Left renal cortex interstitium (tissue), 4 donors: ENCODE measurements at regions not wholly inside any gene's neighbourhood (a gene's known extent, or its start where the extent isn't known, plus 50 kb on each side); places are given as distances from the start of the nearest gene placed in this dataset.
"Not testable (repeated sequence)": the region's sequence is repeated elsewhere in the genome, so short reads cannot be mapped to it uniquely, and the experiment has no call there.

ENCODE experiments used
- DNase-seq, 4 donors: peaks; one replicate each; pipeline ENCODE4 v3.0.0-alpha.2; 2013; ENCODE audit warnings: low read depth in 4 of 4, low spot score in 2 of 4, missing footprints in 1 of 4

DNA sequence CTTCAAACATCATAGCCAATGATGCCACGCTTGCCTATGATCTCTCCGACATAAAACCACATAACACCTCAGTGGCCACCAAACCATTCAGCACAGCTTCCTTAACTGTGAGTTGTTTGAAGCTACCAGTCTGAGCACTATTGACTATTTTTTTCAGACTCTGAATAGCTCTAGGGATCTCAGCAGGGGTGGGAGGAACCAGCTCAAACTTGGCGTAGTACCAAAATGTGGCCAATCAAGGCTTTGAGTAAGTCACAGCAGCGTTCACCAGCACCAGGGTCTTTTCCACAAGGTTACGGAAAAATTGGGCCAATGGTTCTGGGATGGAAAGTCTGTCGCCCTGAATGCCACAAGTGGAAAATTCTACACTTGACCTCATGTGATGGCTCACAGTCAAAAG is 70.6 kb downstream of the SMPDL3A start:
- no peak for DNase-seq

- DNase-seq, result no peak
These were observed 72.5 kb downstream of the SMPDL3A start for GRCh38 chr6:122861594-122861993.

GRCh38 chr6:122868137-122868536 is 79.1 kb downstream of the SMPDL3A start:
- no peak for DNase-seq

- DNase-seq, result peak in 1 of 4 donors; percentile 7
These were observed 80.5 kb downstream of the SMPDL3A start for GRCh38 chr6:122869437-122870024.

GRCh38 chr6:122871079-122871478 is 82.0 kb downstream of the SMPDL3A start:
- DNase-seq, result no peak

GRCh38 chr6:122872311-122872710 is 83.3 kb downstream of the SMPDL3A start:
- no peak for DNase-seq

DNA sequence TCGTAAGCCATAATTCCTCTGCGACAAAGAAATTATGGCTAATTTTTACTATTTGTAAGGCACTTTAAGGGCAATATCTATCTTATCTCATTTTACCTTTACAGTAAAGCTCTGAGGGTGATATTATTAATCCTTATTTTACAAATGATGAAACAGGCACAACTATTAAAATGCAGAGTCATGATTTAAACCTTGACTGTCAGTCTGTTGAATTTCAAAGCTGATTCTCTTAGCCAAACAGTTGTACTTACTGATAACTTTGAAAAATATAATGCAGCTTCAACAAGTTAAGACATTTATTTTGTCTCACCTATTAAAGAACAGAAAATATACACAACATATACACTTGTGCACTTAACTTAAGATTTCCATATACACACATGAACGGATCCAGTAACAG is 88.2 kb downstream of the SMPDL3A start:
- DNase-seq, result no peak

GRCh38 chr6:122878796-122879195 is 89.7 kb downstream of the SMPDL3A start:
- no peak for DNase-seq

GRCh38 chr6:122886481-122886880 is 97.4 kb downstream of the SMPDL3A start:
- DNase-seq, result no peak

GRCh38 chr6:122887941-122888340 is 98.9 kb downstream of the SMPDL3A start:
- DNase-seq, result no peak

GRCh38 chr6:122888680-122889079 is 99.6 kb downstream of the SMPDL3A start:
- DNase-seq, result not testable (repeated sequence)

DNA sequence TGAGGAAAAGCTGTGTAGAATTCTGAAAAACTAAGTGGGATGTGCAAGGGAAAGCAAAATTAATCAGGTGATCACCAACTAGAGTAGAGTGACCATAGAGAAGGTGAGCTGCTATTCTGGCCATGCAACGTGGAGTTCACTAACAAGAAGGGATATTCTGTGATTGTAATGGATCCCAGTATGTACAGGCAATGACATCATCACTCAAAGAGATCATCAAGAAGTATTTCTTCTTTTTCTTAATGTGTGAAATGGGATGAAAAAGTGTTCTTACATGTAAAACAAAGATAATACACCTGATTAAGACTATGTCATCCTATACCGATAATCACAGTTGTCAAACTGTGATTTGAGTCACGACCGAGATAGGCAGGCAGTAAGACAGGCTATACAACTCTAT is 101.2 kb downstream of the SMPDL3A start:
- DNase-seq, result no peak

GRCh38 chr6:122894791-122895190 is 101.2 kb upstream of the CLVS2 start:
- no peak for DNase-seq

DNA sequence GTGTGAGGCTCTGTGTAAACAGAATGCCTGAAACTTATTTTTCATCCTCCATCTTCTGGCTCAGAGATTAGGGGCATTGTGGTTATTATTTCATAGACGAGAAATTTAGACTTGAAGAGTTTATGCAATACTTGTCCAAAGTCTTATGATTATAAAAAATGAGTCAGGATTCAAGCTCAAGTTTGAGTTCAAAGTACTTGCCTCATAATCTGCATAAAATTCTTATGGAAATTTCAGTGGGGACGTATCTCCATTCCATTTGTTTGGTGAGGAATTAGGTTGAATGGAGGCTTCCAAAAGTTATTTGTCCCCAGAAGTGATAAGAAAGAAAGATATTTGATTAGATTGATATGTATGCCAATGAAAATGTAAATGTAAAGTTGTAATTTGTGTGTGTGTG is 93.7 kb upstream of the CLVS2 start:
- DNase-seq, result no peak

- DNase-seq, result no peak
These were observed 92.6 kb upstream of the CLVS2 start for GRCh38 chr6:122903266-122903915.

DNA sequence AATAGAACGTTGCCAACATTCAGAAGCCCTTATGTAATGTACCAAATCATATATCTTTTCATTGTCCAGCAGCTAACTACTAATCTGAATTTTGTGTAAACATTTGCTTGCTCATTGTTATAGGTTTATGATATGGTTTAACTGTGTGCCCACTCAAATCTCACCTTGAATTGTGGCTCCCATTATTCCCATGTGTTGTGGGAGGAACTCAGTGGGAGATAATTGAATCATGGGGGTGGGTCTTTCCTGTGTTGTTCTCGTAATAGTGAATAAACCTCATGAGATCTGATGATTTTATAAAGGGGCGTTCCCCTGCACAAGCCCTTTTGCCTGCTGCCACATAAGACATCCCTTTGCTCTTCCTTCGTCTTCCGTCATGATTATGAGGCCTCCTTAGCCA is 91.9 kb upstream of the CLVS2 start:
- DNase-seq, result no peak

DNA sequence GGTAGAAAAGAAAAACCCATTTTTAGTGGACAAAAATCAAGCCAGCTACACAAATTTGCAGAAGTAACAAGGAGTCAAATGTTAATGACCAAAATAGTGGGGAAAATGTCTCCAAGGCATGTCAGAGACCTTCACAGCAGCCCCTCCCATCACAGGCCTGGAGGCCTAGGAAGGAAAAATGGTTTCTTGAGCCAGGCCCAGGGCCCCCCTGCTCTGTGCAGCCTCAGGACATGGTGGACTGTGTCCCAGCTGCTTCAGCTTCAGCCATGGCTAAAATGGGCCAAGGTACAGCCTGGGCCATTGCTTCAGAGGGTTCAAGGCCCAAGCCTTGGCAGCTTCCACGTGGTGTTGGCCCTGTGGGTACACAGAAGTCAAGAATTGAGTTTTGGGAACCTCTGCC is 82.5 kb upstream of the CLVS2 start:
- DNase-seq, result no peak

GRCh38 chr6:122918714-122919113 is 77.3 kb upstream of the CLVS2 start:
- DNase-seq, result no peak

DNA sequence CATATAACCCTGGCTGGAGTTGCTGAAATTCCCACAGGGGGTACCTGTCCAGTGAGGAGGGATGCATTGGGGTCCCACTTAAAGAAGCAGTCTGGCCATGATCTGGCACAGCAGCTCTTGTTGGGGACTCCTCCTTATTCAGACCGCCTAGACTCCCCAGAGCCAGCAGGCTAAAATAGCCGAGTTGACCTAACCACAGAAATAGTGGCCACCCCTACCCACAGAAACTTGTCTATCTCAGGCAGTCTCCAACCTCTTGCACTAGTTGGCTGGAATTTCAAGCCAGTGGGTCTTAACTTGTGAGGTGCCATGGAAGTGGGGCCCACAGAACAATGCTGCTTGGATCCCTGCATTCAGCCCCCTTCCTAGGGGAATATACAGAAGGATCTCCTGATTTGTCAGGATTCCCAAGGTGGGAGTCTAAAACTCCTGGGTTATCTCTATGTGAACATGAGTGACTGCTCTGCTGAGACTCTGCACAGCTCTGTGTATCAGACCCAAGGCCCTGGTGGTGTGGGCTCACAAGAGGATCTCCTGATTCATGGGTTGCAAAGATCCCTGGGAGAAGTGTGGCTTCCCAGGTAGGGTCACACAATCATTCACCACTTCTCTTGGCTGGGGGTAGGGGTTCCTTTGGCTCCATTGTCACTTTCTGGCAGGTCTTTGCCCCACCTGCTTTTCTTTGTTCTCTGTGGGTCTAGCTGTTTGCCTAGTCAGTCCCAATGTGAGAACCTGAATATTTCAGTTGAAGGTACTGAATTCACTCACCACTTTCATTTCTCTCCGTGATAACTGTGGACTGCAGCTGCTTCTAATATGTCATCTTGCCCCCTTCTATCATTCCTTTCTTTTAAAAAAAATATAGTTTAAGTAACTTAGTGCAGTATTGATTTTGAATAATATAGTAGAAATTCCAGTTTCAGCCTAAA is 65.5 kb upstream of the CLVS2 start:
- DNase-seq, result no peak

DNA sequence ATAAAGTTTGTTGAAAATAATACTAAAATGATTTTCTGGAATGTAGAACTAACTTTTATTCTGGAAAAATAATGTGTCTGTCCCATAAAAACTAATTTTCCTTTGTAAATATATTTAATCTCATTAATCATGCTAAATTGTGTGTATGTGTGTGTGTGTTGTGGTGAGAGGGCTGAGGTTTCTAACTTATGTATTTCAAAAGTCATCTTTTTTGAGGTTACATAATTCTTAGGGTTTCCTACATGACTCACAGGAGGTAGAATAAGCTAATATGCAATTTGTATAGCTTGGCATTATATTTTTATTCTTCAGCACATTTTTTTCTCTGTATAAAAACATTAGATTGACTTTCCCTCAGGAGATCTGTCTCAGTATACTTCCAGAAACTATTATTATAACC is 64.1 kb upstream of the CLVS2 start:
- DNase-seq, result no peak

DNA sequence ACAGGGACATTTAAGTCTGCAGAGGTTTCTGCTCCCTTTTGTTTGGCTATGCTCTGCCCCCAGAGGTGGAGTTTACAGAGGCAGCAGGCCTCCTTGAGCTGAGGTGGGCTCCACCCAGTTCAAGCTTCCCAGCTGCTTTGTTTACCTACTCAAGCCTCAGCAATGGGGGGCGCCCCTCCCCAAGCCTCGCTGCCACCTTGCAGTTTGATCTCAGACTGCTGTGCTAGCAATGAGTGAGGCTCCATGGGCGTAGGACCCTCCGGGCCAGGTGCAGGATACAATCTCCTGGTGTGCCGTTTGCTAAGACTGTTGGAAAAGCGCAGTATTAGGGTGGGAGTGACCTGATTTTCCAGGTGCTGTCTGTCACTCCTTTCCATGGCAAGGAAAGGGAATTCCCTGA is 51.1 kb upstream of the CLVS2 start:
- DNase-seq, result not testable (repeated sequence)
